GM19324 (cell line): ENCODE measurements at regions not wholly inside any gene's neighbourhood (a gene's known extent, or its start where the extent isn't known, plus 50 kb on each side); places are given as distances from the start of the nearest gene placed in this dataset.

Experiments
- ATAC-seq: cut with Tn5 transposase; IDR thresholded peaks from one replicate; pipeline ENCODE4 v1.9.1; 2021; ENCODE audit warnings: mild to moderate bottlenecking, moderate library complexity; ENCODE audit not compliant: unreplicated experiment, low FRiP score

DNA sequence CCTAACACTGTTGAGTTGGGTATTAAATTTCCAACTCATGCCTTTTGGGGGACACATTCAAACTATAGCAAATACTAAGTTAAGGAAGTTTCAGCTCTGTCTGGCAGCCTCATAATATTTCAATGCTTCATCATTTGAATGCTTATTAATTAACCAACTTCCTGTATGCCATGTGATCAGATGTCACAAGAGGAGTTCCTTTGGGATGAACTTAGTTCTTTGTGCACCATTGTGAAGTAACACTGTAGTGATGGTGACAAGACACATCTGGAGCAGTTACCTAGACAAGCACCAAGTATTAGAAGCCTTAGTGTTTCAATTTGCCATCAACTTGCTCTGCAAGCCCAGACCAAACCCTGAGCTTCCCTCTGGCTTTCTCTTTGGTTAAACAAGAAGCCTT lies 90.7 kb upstream of the IL12B start:
- ATAC-seq: no peak

DNA sequence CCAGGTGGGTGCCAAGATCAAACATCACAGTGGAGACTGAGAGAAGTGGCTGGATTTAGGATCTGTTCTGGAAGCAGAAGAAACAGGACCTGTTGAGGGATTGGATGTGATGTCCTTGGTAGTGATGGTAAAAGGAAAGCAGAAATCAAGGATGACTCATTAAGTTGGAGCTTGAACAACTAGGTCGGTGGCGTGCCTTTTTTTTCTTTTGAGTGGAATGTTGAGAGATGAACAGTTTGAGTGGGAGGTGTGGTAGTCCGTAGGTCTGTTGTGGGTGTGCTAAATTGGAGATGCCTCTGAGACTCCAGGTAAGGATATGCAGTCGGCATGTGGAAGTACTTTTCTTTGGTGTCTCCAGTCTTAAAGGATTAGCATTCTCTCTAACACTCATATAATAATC lies 92.1 kb upstream of the IL12B start:
- no peak for ATAC-seq

DNA sequence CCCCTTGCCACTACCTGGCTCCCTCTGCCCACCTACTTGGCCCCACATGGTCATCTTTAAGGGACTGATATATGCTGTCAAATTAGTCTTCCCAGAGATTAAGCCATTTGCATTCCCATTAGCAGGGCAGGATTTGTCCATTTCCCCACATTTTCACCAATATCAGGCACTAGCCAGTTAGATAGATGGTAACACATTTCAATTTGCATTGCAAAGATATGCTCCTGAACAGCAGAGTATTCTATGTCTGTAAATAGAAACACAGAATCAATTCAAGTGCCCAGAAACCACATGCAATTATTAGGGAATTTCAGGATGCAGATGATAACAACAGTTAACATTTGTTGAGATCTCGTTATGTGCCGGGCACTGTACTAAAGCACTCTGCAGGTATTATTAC lies 92.6 kb upstream of the IL12B start:
- ATAC-seq: no peak

DNA sequence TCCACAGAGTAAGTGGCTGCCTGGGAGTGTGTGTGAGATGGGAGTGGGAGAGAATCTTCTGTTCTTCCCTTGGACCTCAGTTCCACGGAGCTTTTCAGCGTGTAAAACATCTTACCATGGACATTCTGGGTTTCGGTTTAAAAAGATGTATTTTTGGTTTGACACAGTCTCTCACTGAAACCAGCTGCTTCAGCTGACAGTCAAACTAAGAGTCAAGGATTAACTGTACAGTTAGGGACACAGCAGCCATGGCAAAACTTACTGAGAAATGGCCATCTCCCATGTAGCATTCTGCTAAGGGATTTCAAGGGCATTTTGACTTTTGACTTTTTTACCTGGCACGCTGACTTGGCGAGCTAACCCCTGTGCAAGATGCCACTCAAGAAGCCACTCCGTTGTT lies 93.8 kb upstream of the IL12B start:
- ATAC-seq: no peak

DNA sequence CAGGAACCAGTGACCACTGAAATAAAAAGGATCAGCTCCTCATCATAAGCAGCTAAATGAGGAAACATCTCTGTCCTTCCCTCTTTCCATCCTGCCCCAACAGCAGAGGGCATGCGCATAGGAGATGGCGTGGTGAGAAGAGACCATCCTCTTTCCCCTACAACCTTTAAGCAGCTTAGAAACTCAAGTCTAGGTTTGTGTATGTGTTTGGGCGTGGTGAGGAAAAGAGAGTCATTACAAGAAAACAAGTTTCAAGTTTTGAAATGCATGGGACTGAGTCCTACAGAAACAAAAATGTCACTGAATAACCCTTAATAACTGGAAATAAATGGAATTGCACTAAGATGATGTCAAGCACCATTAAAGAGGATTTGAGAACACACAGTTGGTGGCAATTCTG lies 96.4 kb upstream of the IL12B start:
- ATAC-seq: no peak

GRCh38 chr5:159427180-159428012 lies 97.1 kb upstream of the IL12B start:
- peak; percentile 73 for ATAC-seq

DNA sequence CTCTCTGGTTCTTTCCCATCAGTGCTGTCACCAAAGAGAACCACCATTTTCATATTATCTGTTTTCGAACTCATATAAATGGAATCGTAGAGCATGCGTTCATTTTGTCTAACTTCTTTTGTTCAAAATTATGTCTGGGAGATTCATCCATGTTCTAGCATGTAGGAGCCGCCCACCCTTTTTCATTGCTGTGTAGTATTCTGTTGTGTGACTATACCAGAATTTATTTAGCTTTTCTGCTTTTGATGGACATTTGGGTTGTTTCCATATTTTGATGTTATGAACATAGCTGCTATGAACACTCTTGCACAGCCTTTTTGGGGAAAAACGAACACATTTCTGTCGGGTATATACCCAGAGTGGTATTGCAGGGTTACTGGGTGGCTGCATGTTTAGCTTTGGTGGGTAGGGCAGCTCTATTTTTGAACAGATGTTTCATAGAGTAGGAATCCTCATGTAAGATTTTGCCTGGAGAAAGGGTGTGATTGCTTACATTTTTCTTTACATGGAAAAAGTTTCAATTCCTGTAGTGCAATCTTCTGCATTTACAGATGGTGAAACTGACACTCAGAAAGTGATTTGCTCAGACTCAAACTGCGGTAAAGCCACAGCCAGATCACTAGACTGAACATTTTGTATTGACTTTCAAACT lies 100.2 kb upstream of the IL12B start:
- ATAC-seq: no peak

DNA sequence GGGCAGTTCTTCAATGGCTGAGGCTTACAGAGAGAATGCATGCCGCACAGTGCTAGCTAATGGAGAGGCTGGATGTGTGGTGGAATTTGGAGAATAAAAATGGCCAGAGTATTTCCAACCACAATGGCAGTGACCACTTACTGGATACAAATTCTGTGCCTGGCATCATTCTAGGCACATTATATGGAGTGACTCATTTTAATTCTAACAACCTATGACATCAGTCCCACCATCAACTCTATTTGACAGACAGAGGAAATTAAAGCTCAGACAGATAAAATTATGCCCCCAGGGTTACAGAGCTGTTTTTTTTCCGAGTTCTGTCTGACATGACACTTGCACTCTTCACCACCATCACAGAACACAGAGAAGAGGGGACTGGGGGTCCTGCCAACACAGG lies 105.6 kb upstream of the IL12B start:
- ATAC-seq: no peak

- no peak for ATAC-seq
These were observed 107.8 kb upstream of the IL12B start for GRCh38 chr5:159438092-159438491.

- no peak for ATAC-seq
These were observed 108.7 kb upstream of the IL12B start for GRCh38 chr5:159439002-159439401.

DNA sequence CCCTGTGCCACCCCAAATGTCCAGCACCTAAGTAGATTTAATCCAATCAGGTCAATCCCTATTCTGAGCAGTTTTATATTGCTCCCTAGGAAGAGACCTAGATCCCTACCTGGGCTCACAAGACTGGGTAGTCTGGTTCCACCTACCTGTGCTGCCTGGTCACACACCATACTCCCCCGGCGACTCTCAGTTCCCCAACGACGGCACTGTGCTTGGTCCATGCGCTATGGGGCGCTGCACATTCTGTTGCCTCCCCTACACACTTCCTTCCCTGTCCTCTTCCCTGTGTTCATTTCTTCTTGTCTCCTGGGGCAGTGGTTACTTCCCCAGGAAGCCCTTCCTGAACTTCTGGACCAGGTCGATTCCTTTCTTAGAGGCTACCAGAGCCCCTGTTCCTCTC lies 109.9 kb upstream of the IL12B start:
- no peak for ATAC-seq

- no peak for ATAC-seq
These were observed 110.7 kb upstream of the IL12B start for GRCh38 chr5:159440968-159441367.

DNA sequence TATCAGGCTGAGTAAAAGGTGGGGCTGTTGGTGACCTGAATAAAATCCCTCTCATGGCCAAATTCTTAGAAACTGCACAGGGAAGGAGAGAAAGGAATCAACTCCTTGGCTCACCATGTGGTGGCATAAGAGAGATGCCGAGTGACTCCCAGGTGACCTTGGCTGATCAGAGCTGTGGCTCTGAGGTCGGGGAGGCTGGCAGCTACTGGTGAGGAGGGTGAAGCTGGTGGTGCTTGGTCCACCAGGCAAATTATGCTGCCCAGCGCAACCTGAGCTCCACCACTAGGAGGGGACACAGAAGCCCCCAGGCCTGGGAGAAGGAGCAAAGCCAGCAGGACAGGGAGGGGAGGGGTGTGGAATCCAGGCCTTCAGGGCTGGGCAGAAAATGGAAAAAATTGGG lies 111.2 kb upstream of the IL12B start:
- no peak for ATAC-seq

GRCh38 chr5:159442206-159442850 lies 112.0 kb upstream of the IL12B start:
- ATAC-seq: no peak

- no peak for ATAC-seq
These were observed 114.3 kb upstream of the IL12B start for GRCh38 chr5:159444441-159445082.

DNA sequence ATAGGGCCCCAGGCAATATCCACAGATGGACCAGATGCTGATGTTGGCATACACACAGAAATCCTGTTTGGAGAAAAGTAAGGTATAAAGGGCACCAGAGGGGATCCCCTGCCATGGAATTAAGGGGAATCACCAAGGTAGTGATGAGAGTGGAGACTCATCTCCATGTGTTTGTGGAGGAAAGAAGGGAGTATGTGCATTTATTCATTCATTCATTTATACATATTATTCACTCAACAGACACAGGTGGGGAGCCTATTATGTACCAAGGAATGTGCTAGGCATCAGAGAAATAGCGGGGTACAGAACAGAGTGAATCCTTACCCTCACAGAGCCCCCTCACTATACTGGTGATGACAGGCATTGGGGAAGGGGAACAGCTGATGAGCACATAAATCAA lies 116.8 kb upstream of the IL12B start:
- ATAC-seq: no peak

- no peak for ATAC-seq
These were observed 118.6 kb upstream of the IL12B start for GRCh38 chr5:159448841-159449407.

DNA sequence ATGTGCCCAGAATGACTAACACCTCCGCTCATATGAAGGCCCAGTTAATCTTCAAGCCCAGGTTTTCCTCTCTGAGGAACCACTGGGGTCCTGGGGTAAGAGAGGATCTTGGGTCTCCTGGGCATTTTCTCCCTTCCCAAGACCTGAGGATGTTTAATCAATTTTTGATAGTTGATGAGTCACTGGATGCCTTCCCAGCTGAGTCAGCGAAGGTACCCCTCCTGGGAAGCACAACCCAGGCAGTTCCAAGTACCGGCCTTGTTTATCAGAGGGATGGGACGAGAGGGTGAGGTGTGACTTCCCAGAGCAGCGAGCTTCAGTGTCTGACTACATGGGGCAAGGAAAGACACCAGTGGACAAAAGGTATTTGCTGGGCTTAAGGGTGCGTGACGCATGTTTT lies 119.6 kb upstream of the IL12B start:
- no peak for ATAC-seq

- no peak for ATAC-seq
These were observed 120.1 kb upstream of the IL12B start for GRCh38 chr5:159450417-159450816.

DNA sequence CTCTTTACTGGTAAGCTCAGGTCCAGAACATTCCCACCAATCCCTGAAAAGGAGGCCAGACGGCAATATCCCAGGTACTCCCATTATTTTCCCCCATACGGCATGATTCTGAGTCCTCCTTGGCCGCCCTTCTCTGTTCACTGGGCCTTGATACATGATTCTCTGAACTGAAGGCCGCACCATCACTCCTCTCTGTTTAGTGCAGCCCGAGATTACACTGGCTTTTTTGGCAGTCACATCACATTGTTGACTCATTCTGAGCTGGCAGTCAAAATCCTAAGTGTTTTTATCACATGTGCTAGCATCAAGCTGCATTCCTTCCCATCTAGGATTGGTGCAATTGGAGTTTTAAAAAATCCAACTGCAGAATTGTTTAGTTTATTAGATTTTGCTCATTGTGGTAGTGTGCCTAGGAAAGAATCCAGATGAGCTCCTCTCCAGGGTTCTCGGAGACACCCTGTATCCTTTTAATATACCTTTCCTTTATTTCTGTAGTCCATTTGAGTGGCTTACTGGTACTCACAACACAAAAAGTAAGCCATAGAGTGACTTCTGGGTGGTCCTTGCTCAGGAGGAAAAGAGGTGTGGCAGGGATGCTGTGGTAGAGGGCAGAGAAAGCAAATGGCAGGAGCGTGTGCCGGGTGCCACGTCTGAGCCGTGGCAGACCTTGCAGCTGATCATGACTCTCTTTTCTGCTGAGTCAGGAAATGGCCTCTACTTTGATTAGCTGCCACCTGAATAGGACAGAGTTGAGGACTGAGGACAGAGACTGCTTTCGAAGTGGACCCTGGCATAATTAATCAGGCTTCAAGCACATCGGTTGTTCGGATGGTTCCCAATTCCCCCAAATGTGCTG lies 121.1 kb upstream of the IL12B start:
- no peak for ATAC-seq
